ENCODE measurements at regions not wholly inside any gene's neighbourhood (a gene's known extent, or its start where the extent isn't known, plus 50 kb on each side); places are given as distances from the start of the nearest gene placed in this dataset.

- Histone ChIP-seq H3K27me3 (ENCODE audit: control insufficient read depth in 3 of 3, insufficient read depth in 3 of 3, low read length in 3 of 3) (no peaks in the 10 kb centered on the region), H3K36me3 (ENCODE audit: control insufficient read depth in 3 of 3, insufficient read depth in 2 of 3, low read depth in 1 of 3, low read length in 3 of 3) (no peaks in the 10 kb centered on the region), H3K27ac (ENCODE audit: low read depth in 1 of 3, low read length in 2 of 3) (no peak overlapping the region), H3K4me3 (ENCODE audit: low read depth in 1 of 3, low read length in 3 of 3) (no peak overlapping the region), H3K4me1 (ENCODE audit: control insufficient read depth in 3 of 3, insufficient read depth in 2 of 3, low read depth in 1 of 3, low read length in 2 of 3) (no peaks in the 10 kb centered on the region), H3K9me3 (ENCODE audit: control insufficient read depth in 2 of 2, insufficient read depth in 1 of 2, low read depth in 1 of 2, low read length in 1 of 2) (peaks cover 0 to 10% of the 10 kb centered on the region in 2 donors)
- DNase-seq (no peak), FAIRE-seq (no peak)
- 58 to 62% (median 58%) methylated on average over 2 of the region's 2 CpGs for WGBS, 3 donors
Measured at GRCh38 chr21:21968810-21969209, 970.6 kb downstream of the NCAM2 start.

GRCh38 chr21:21969211-21969610, 971.0 kb downstream of the NCAM2 start:
- no peaks in the 10 kb centered on the region for H3K4me1 ChIP-seq (ENCODE audit: control insufficient read depth in 3 of 3, insufficient read depth in 2 of 3, low read depth in 1 of 3, low read length in 2 of 3)
- no peak overlapping the region for H3K4me3 ChIP-seq (ENCODE audit: low read depth in 1 of 3, low read length in 3 of 3)
- H3K9me3 ChIP-seq (ENCODE audit: control insufficient read depth in 2 of 2, insufficient read depth in 1 of 2, low read depth in 1 of 2, low read length in 1 of 2): peaks cover 0 to 7% of the 10 kb centered on the region in 2 donors
- DNase-seq (no peak), FAIRE-seq (no peak)
- no peak overlapping the region for H3K27ac ChIP-seq (ENCODE audit: low read depth in 1 of 3, low read length in 2 of 3)
- no peaks in the 10 kb centered on the region for H3K36me3 ChIP-seq (ENCODE audit: control insufficient read depth in 3 of 3, insufficient read depth in 2 of 3, low read depth in 1 of 3, low read length in 3 of 3)
- H3K27me3 ChIP-seq (ENCODE audit: control insufficient read depth in 3 of 3, insufficient read depth in 3 of 3, low read length in 3 of 3): no peaks in the 10 kb centered on the region
- 16 to 47% (median 27%) methylated on average over 2 of the region's 2 CpGs for WGBS, 3 donors

- FAIRE-seq: no peak
- WGBS, 3 donors: 64 to 74% (median 68%) methylated on average over 4 of the region's 4 CpGs
Measured at GRCh38 chr21:21971384-21971783, 973.2 kb downstream of the NCAM2 start.

GRCh38 chr21:21973806-21974205, 975.6 kb downstream of the NCAM2 start:
- H3K36me3 ChIP-seq (ENCODE audit: control insufficient read depth in 3 of 3, insufficient read depth in 2 of 3, low read depth in 1 of 3, low read length in 3 of 3): no peaks in the 10 kb centered on the region
- no peak overlapping the region for H3K27ac ChIP-seq (ENCODE audit: low read depth in 1 of 3, low read length in 2 of 3)
- H3K4me3 ChIP-seq (ENCODE audit: low read depth in 1 of 3, low read length in 3 of 3): no peak overlapping the region
- WGBS, 3 donors: 64 to 84% (median 70%) methylated on average over 5 of the region's 5 CpGs
- FAIRE-seq (no peak), DNase-seq (no peak)
- no peaks in the 10 kb centered on the region for H3K27me3 ChIP-seq (ENCODE audit: control insufficient read depth in 3 of 3, insufficient read depth in 3 of 3, low read length in 3 of 3)
- no peaks in the 10 kb centered on the region for H3K4me1 ChIP-seq (ENCODE audit: control insufficient read depth in 3 of 3, insufficient read depth in 2 of 3, low read depth in 1 of 3, low read length in 2 of 3)
- peaks cover 0 to 4% of the 10 kb centered on the region in 2 donors for H3K9me3 ChIP-seq (ENCODE audit: control insufficient read depth in 2 of 2, insufficient read depth in 1 of 2, low read depth in 1 of 2, low read length in 1 of 2)

More at GRCh38 chr21:21971384-21971783, 973.2 kb downstream of the NCAM2 start:
- H3K4me3 ChIP-seq (ENCODE audit: low read depth in 1 of 3, low read length in 3 of 3): no peak overlapping the region
- H3K27me3 ChIP-seq (ENCODE audit: control insufficient read depth in 3 of 3, insufficient read depth in 3 of 3, low read length in 3 of 3): no peaks in the 10 kb centered on the region
- no peaks in the 10 kb centered on the region for H3K36me3 ChIP-seq (ENCODE audit: control insufficient read depth in 3 of 3, insufficient read depth in 2 of 3, low read depth in 1 of 3, low read length in 3 of 3)
- no peaks in the 10 kb centered on the region for H3K4me1 ChIP-seq (ENCODE audit: control insufficient read depth in 3 of 3, insufficient read depth in 2 of 3, low read depth in 1 of 3, low read length in 2 of 3)
- H3K27ac ChIP-seq (ENCODE audit: low read depth in 1 of 3, low read length in 2 of 3): no peak overlapping the region
- H3K9me3 ChIP-seq (ENCODE audit: control insufficient read depth in 2 of 2, insufficient read depth in 1 of 2, low read depth in 1 of 2, low read length in 1 of 2): peaks cover 0 to 2% of the 10 kb centered on the region in 2 donors
- no peak for DNase-seq

GRCh38 chr21:21996891-21997290, 998.7 kb downstream of the NCAM2 start:
- no peak overlapping the region for H3K27ac ChIP-seq (ENCODE audit: low read depth in 1 of 3, low read length in 2 of 3)
- no peaks in the 10 kb centered on the region for H3K4me1 ChIP-seq (ENCODE audit: control insufficient read depth in 3 of 3, insufficient read depth in 2 of 3, low read depth in 1 of 3, low read length in 2 of 3)
- 82 to 86% (median 83%) methylated on average over 3 of the region's 3 CpGs for WGBS, 3 donors
- no peaks in the 10 kb centered on the region for H3K27me3 ChIP-seq (ENCODE audit: control insufficient read depth in 3 of 3, insufficient read depth in 3 of 3, low read length in 3 of 3)
- no peaks in the 10 kb centered on the region for H3K36me3 ChIP-seq (ENCODE audit: control insufficient read depth in 3 of 3, insufficient read depth in 2 of 3, low read depth in 1 of 3, low read length in 3 of 3)
- DNase-seq (no peak), FAIRE-seq (no peak)
- no peak overlapping the region for H3K4me3 ChIP-seq (ENCODE audit: low read depth in 1 of 3, low read length in 3 of 3)
- H3K9me3 ChIP-seq (ENCODE audit: control insufficient read depth in 2 of 2, insufficient read depth in 1 of 2, low read depth in 1 of 2, low read length in 1 of 2): peaks cover 0 to 17% of the 10 kb centered on the region in 2 donors

GRCh38 chr21:21997390-21998333, 999.5 kb downstream of the NCAM2 start:
- Histone ChIP-seq H3K4me3 (ENCODE audit: low read depth in 1 of 3, low read length in 3 of 3) (no peak overlapping the region), H3K27me3 (ENCODE audit: control insufficient read depth in 3 of 3, insufficient read depth in 3 of 3, low read length in 3 of 3) (no peaks in the 10 kb centered on the region), H3K4me1 (ENCODE audit: control insufficient read depth in 3 of 3, insufficient read depth in 2 of 3, low read depth in 1 of 3, low read length in 2 of 3) (no peaks in the 10 kb centered on the region), H3K9me3 (ENCODE audit: control insufficient read depth in 2 of 2, insufficient read depth in 1 of 2, low read depth in 1 of 2, low read length in 1 of 2) (peaks cover 0 to 19% of the 10 kb centered on the region in 2 donors), H3K27ac (ENCODE audit: low read depth in 1 of 3, low read length in 2 of 3) (no peak overlapping the region), H3K36me3 (ENCODE audit: control insufficient read depth in 3 of 3, insufficient read depth in 2 of 3, low read depth in 1 of 3, low read length in 3 of 3) (no peaks in the 10 kb centered on the region)
- FAIRE-seq (no peak), DNase-seq (peak in 1 of 2 donors; percentile 2)

GRCh38 chr21:22019766-22020165, 1021.6 kb downstream of the NCAM2 start:
- WGBS, 3 donors: 53 to 65% (median 65%) methylated on average over 1 of the region's 1 CpG
- no peak for FAIRE-seq
- Histone ChIP-seq H3K36me3 (ENCODE audit: control insufficient read depth in 3 of 3, insufficient read depth in 2 of 3, low read depth in 1 of 3, low read length in 3 of 3) (no peaks in the 10 kb centered on the region), H3K27me3 (ENCODE audit: control insufficient read depth in 3 of 3, insufficient read depth in 3 of 3, low read length in 3 of 3) (no peaks in the 10 kb centered on the region), H3K27ac (ENCODE audit: low read depth in 1 of 3, low read length in 2 of 3) (no peak overlapping the region), H3K4me3 (ENCODE audit: low read depth in 1 of 3, low read length in 3 of 3) (no peak overlapping the region), H3K4me1 (ENCODE audit: control insufficient read depth in 3 of 3, insufficient read depth in 2 of 3, low read depth in 1 of 3, low read length in 2 of 3) (no peaks in the 10 kb centered on the region), H3K9me3 (ENCODE audit: control insufficient read depth in 2 of 2, insufficient read depth in 1 of 2, low read depth in 1 of 2, low read length in 1 of 2) (peaks cover 0 to 11% of the 10 kb centered on the region in 2 donors)
- no peak for DNase-seq

- Histone ChIP-seq H3K4me1 (ENCODE audit: control insufficient read depth in 3 of 3, insufficient read depth in 2 of 3, low read depth in 1 of 3, low read length in 2 of 3) (no peaks in the 10 kb centered on the region), H3K27ac (ENCODE audit: low read depth in 1 of 3, low read length in 2 of 3) (no peak overlapping the region), H3K4me3 (ENCODE audit: low read depth in 1 of 3, low read length in 3 of 3) (no peak overlapping the region), H3K9me3 (ENCODE audit: control insufficient read depth in 2 of 2, insufficient read depth in 1 of 2, low read depth in 1 of 2, low read length in 1 of 2) (peaks cover 0 to 11% of the 10 kb centered on the region in 2 donors), H3K36me3 (ENCODE audit: control insufficient read depth in 3 of 3, insufficient read depth in 2 of 3, low read depth in 1 of 3, low read length in 3 of 3) (no peaks in the 10 kb centered on the region), H3K27me3 (ENCODE audit: control insufficient read depth in 3 of 3, insufficient read depth in 3 of 3, low read length in 3 of 3) (no peaks in the 10 kb centered on the region)
- WGBS, 3 donors: 43 to 51% (median 45%) methylated on average over 3 of the region's 3 CpGs
- no peak for DNase-seq
- no peak for FAIRE-seq
Measured at GRCh38 chr21:22020221-22020620, 1022.0 kb downstream of the NCAM2 start.

All from small intestine (tissue), 7 donors.